Esophagus muscularis mucosa (tissue), 4 donors: ENCODE measurements at regions not wholly inside any gene's neighbourhood (a gene's known extent, or its start where the extent isn't known, plus 50 kb on each side); places are given as distances from the start of the nearest gene placed in this dataset.
A peak's percentile ranks its signal among the peaks of the same experiment; 100 is the strongest.

ENCODE experiments used
- DNase-seq: peaks from one replicate; pipeline ENCODE4 v3.0.0-alpha.2; 2017; ENCODE audit errors: extremely low spot score
- H3K27ac ChIP-seq, 4 donors: fragments of 200-600 bp; sonication (generic); replicated peaks in 1 of 4; 1 replicate in 3 of 4; 2 replicates in 1 of 4; pipeline ENCODE4 v1.5.1; 2016 to 2019; ENCODE audit warnings: mild to moderate bottlenecking in 1 of 4
- H3K27me3 ChIP-seq, 4 donors: fragments of 200-600 bp; sonication (generic); one replicate each; pipeline versions ENCODE4 v1.5.1 to v1.6.0; 2016 to 2019
- H3K36me3 ChIP-seq, 4 donors: fragments of 200-600 bp; sonication (generic); one replicate each; pipeline ENCODE4 v1.5.1; 2016 to 2019
- H3K4me1 ChIP-seq, 4 donors: fragments of 200-600 bp; sonication (generic); one replicate each; pipeline ENCODE4 v1.5.1; 2016 to 2019
- H3K4me3 ChIP-seq, 4 donors: fragments of 200-600 bp; sonication (generic); 1 replicate in 2 of 4; 2 replicates in 2 of 4; pipeline ENCODE4 v1.5.1; 2016 to 2019; ENCODE audit warnings: mild to moderate bottlenecking in 4 of 4, moderate library complexity in 1 of 4
- H3K9me3 ChIP-seq, 4 donors: fragments of 200-600 bp; sonication (generic); 1 replicate in 3 of 4; 2 replicates in 1 of 4; pipeline ENCODE4 v1.5.1; 2016 to 2019
- CTCF ChIP-seq, 3 experiments: fragments of 200-600 bp in 2 of 3; fragments of 450-650 bp in 1 of 3; sonication (generic) in 2 of 3; IDR thresholded peaks; one replicate each; pipeline ENCODE4 v1.5.1; 2017 to 2019; ENCODE audit warnings: antibody characterized with exemption in 3 of 3, mild to moderate bottlenecking in 2 of 3, moderate library complexity in 1 of 3
- EP300 ChIP-seq: sonication (generic); formaldehyde crosslinking; IDR thresholded peaks from one replicate; pipeline ENCODE4 v1.6.1; 2017; ENCODE audit warnings: antibody characterized with exemption
- POLR2A ChIP-seq: fragments of 450-650 bp; IDR thresholded peaks from one replicate; pipeline ENCODE4 v1.6.1; 2017; ENCODE audit warnings: antibody characterized with exemption, moderate library complexity, mild to moderate bottlenecking, low read depth
- POLR2AphosphoS5 ChIP-seq, 2 donors: sonication (generic); formaldehyde crosslinking; IDR thresholded peaks; one replicate each; pipeline ENCODE4 v1.6.1; 2017; ENCODE audit warnings: antibody characterized with exemption in 2 of 2
- WGBS: methylation state at CpG from one replicate; pipeline ENCODE4 v1.1.5; 2018; 5-methylcytosine and 5-hydroxymethylcytosine counted together
- intact Hi-C: fragments of 100-400 bp; cut with DNase I; formaldehyde crosslinking; loops from one replicate; pipeline ENCODE4 v1.15.1; 2023

GRCh38 chr4:152045449-152045806, 284.6 kb upstream of the GATB start:
- H3K36me3 ChIP-seq = no peaks in the 10 kb centered on the region
- peaks cover 0 to 9% (median 0%) of the 10 kb centered on the region in 4 donors for H3K27me3 ChIP-seq
- no peak overlapping the region for H3K27ac ChIP-seq
- H3K4me3 ChIP-seq = peak overlapping the region; percentile 7 to 44 (median 20)
- peak; percentile 42 for DNase-seq
- no peaks in the 10 kb centered on the region for H3K9me3 ChIP-seq
- intact Hi-C loops = no loop called here
- TF ChIP-seq CTCF (IDR thresholded peaks at IDR 0.05) = no peak
- no peak for TF ChIP-seq POLR2A
- no peak for TF ChIP-seq EP300
- TF ChIP-seq POLR2AphosphoS5 (IDR thresholded peaks at IDR 0.05) = no peak
- H3K4me1 ChIP-seq = peaks cover 11 to 13% (median 11%) of the 10 kb centered on the region in 4 donors
- WGBS = 49% methylated on average over 4 of the region's 10 CpGs

- Histone ChIP-seq H3K4me1 (peaks cover 14 to 22% (median 19%) of the 10 kb centered on the region in 4 donors), H3K9me3 (no peaks in the 10 kb centered on the region), H3K36me3 (no peaks in the 10 kb centered on the region), H3K4me3 (no peak overlapping the region), H3K27me3 (peaks cover 0 to 9% (median 0%) of the 10 kb centered on the region in 4 donors), H3K27ac (no peak overlapping the region)
- TF ChIP-seq POLR2A (no peak), POLR2AphosphoS5 (IDR thresholded peaks at IDR 0.05) (no peak), CTCF (IDR thresholded peaks at IDR 0.05) (no peak), EP300 (no peak)
- intact Hi-C loops = no loop called here
- DNase-seq = peak; percentile 60
- 89% methylated on average over 9 of the region's 9 CpGs for WGBS
These were observed 283.7 kb upstream of the GATB start for GRCh38 chr4:152044331-152045036.

- intact Hi-C loops = no loop called here
These were observed 280.5 kb upstream of the GATB start for GRCh38 chr4:152041295-152041694.

GRCh38 chr4:152039691-152040090, 278.9 kb upstream of the GATB start:
- Histone ChIP-seq H3K9me3 (no peaks in the 10 kb centered on the region), H3K4me3 (no peak overlapping the region), H3K36me3 (no peaks in the 10 kb centered on the region), H3K27ac (peak overlapping the region; percentile 60 to 80 (median 66)), H3K27me3 (no peaks in the 10 kb centered on the region), H3K4me1 (peaks cover 21 to 32% (median 28%) of the 10 kb centered on the region in 4 donors)
- WGBS = 43% methylated on average over 5 of the region's 5 CpGs
- intact Hi-C loops = no loop called here
- TF ChIP-seq CTCF (IDR thresholded peaks at IDR 0.05) = no peak
- TF ChIP-seq EP300 = no peak
- no peak for TF ChIP-seq POLR2AphosphoS5 (IDR thresholded peaks at IDR 0.05)
- TF ChIP-seq POLR2A = no peak
- DNase-seq = peak; percentile 86

More at GRCh38 chr4:152041295-152041694, 280.5 kb upstream of the GATB start:
- Histone ChIP-seq H3K4me3 (no peak overlapping the region), H3K4me1 (peaks cover 31 to 42% (median 40%) of the 10 kb centered on the region in 4 donors), H3K9me3 (no peaks in the 10 kb centered on the region), H3K27me3 (peaks cover 0 to 9% (median 0%) of the 10 kb centered on the region in 4 donors), H3K27ac (no peak overlapping the region), H3K36me3 (no peaks in the 10 kb centered on the region)
- WGBS = 89% methylated on average over 4 of the region's 4 CpGs
- TF ChIP-seq POLR2AphosphoS5 (IDR thresholded peaks at IDR 0.05) (no peak), POLR2A (no peak), CTCF (IDR thresholded peaks at IDR 0.05) (no peak), EP300 (no peak)
- peak; percentile 57 for DNase-seq
